ENCODE measurements at regions not wholly inside any gene's neighbourhood (a gene's known extent, or its start where the extent isn't known, plus 50 kb on each side); places are given as distances from the start of the nearest gene placed in this dataset.
A peak's percentile ranks its signal among the peaks of the same experiment; 100 is the strongest.
"Not testable (repeated sequence)": the region's sequence is repeated elsewhere in the genome, so short reads cannot be mapped to it uniquely, and the experiment has no call there.

DNA sequence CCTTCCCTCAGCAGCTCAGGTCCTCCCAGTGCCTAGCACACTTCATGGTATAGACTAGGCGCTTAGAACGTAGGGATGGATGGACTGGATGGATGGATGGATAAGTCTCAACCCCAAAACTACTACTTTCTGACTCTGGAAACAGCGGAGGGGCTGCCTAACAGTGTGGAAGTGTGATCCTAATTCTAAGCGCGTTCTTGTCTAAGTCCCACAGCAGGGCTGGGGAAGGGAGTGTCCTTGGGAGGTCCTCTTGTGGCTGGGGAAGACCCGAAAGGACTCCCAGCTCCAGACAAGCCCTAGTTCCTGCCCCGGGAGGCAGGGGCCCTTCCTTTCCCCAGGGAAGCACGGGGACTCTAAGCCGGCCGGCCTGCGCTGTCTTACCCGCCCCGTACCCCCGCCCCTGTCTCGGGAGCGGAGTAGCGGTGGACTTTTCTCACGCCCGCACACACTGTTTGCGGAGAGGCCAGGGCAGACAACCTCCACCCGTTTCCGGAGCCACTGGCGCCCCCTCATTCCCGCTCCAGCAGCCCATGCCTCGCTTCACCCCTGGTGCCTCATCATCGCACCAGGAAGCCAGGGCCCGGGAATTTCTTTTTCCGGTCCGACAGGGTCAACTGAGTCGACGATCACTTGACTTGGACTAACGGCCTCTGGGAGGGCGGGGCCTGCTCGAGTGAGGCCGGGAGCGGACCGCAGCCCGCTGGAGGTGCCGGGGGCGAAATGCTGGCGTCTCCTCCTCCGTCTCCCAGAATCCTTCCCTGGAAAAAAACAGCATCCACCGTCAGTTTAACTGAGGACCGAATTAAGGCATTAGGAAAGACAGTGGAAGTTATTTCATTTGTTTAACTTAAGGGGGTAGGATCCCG, 133.3 kb downstream of the TBC1D2B start:
- DNase-seq (ENCODE audit: low spot score): peak; percentile 64

DNA sequence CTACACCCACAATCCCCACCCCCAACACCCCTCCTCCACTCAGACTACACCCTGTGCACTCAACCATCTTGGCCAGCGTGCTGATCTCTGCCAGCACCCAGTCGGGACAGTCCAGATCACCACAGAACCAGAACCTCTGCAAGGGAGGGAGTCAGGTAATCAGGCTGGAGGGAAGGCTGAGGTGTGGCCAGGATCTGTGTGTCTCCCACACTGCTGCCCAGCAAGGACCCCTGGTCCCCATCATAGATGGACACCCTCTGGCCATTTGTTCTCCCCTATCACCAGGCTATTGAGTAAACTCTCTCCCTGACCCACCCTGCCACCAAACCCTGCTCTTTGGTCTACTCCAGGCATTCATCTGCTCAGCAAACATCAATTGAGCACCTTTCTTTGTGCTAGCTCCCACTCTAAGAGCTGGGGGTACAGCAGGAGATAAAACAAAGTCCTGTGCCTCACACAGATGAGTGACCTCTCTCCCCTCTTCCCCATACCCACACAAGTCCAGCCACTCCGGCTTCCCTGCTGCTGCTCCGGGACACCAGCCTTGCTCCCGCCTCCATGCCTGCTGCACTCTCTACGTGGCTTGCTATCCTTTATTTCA, 134.8 kb downstream of the TBC1D2B start:
- no peak for DNase-seq (ENCODE audit: low spot score)

DNA sequence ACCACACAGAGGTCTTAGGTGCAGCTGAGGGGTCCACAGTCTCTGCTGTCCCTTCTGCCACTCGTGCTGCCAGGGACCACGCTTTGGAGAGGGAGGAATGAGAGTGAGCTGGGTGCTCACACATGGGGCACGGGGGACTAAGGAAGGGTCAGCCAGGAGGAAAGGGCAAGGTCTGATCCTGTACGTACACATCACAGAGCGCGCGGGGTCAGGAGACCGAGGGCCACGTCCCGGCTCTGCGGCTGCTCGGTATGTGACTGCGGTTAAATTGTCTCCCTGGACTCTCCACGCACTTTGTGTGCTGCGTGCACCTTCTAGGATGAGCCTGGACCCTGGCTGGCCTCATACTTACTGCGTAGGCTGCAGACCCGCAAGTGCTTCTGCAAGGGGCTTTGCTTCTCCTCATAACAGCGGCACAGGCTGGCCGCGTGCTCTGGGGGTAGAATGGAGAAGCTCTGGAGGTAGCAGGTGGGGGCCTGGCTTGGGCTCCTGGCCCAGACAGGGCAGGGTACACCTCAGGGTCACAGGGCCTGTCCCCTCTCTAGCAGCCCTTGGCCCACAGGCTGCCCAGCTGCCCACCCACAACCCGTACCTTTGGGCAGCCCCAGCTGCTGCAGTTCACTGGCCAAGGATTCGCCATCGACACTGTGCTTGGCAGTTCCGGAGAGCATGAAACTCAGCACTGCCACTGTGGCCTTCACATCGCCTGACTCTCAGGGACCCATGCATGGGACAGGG, 136.3 kb downstream of the TBC1D2B start:
- DNase-seq (ENCODE audit: low spot score): not testable (repeated sequence)

DNA sequence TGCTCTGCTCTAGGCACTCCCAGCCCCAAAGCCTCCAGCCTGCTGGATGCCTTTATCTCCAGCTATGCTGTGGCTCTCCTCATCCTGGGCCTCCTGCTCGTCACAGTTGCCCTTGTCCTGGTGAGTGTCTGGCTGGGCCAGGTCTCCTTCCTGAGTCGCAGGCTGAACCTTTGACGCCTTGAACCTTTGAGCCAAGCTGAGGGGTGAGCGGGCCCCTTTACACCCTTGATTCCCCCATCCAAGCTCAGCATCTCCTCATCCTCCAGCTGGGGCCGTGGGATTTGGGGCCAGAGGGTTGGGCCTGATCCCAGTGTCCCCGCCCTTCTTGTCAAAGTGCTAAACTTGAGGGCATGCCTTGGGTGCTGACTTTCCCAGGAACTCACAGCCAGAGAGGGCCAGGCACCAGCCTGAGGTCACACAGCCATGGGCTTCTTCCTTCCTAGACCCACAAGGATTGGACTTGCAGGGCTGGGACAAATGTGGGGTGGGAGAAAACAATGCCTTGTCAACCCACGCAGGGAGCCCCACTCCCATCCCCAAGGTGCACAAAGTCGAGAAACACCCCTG, 137.0 kb downstream of the TBC1D2B start:
- no peak for DNase-seq (ENCODE audit: low spot score)

DNA sequence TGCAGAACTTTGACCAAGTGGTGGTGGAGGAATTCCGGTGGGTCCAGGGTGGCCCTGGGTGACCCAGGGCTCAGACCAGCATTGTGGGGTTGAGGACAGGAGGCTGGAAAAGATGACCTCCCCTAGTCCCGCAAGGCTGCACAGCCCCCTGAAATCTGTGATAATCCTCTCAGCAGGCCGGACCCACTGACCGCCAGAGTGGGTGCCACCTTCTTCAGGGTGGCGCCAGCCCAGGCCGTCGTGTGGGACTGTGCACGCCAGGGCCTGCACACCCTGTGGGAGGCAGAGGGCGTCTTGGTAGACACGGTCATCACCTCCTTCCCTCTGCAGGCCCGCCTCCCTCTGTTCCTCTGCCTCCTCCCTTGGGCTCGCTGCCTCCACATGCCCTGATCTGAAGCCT, 137.7 kb downstream of the TBC1D2B start:
- no peak for DNase-seq (ENCODE audit: low spot score)

DNA sequence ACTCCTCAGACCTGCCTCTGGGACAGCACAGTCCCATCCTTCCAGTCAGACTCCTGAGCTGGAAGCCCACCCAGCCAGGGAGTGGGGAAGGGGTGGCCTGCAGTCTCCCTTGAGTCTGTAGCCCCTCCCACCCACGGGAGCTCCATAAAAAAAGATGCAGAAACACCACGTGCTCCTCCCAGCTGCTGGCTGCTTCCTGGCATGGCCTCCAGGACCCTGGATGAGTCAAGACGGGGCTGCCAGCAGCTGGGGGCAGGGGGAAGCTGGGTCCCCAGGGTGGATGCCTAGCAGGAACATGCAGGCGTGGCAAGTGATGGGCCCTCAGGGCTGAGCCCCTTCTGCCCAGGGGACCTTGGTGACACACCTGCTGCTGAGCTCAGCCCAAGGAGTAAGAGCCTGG, 138.5 kb downstream of the TBC1D2B start:
- DNase-seq (ENCODE audit: low spot score): not testable (repeated sequence)

DNA sequence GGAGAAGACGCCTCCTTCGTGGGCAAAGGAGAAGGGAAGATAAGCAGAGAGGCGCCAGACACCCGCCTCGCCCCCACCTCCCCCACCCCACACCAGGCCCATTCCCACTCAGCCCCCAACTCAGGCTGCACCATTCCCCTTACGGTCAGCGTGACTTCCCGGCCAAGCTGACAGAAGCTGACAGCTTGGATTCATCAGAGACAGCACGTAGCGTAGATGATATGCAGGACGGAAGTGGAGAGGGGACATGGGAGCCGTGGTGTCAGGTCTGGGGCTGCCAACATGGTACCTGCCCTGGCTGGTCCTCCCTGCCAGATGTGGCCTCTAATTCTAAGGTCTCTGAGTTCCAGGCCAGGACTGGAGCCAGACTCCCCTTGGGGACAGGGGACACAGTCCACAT, 139.0 kb downstream of the TBC1D2B start:
- DNase-seq (ENCODE audit: low spot score): not testable (repeated sequence)

DNA sequence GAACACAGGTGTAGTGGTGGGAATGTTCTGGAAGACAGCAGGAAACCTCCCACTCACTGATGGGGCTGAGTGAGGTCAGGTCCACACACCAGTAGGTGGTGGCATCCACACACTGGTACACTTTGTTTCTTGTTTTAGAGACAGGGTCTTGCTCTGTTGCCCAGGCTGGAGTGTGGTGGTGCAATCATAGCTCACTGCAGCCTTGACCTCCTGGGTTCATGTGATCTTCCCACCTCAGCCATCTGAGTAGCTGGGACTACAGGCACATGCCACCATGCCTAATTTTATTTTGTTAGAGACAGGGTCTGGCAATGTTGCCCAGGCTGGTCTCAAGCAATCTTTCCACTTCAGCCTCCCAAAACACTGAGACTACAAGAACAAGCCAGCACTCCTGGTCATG, 140.9 kb downstream of the TBC1D2B start:
- not testable (repeated sequence) for DNase-seq (ENCODE audit: low spot score)

DNA sequence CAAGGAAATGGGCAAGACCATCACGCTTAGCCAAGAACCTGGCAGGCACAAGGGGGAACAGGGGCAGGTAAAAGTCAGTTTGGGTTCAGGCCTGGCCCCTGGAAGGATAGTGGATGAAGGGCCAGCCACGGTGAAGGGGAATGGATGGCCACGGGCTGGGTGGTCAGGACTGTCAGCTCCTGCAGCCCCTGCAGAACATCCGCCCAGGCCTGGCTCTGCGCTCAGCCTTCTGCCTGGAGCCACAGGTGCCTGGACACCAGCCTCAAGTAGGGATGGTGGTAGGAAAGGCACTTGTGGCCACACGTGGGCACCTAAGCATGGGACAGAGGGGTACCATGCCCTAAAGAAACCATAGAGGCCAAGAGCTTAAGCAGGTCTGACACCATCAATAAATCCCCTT, 143.0 kb downstream of the TBC1D2B start:
- DNase-seq (ENCODE audit: low spot score): not testable (repeated sequence)

DNA sequence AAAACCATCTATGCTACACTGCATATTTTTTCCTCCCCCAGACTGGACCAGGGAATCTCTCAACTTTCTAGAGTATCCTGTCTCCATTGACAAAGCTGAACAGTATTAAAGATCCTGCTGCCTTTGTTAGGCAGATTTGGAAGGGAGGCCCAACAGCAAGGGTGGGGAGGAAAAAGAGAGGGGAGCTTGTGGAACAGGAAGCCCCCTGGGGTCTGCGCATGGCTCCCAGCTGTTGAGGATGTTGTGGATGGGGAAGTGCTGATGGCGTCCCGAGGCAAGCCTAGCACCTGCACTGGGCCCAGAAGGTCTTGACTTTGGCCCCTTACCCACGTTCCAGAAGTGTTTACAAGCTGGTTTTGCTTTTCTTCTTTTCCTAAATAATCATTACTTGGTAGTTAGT, 146.6 kb downstream of the TBC1D2B start:
- not testable (repeated sequence) for DNase-seq (ENCODE audit: low spot score)

DNA sequence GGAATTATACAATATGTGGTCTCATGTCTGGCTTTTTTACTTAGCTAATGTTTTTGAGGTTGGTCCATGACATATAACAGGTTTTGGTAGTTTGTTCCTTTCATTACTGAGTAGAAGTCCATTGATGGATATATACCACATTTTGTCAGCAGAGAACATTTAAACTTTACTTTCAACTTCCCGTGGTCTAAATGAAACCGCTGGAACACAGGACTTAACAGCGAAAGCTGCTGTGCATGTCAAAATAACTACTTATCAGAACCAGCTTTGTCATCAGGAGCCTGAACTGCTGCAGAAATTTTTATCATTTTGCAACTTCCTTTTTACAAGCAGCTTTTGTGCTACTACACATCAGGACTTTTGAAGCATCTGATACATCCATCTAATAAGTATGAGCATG, 147.0 kb downstream of the TBC1D2B start:
- DNase-seq (ENCODE audit: low spot score): not testable (repeated sequence)

DNA sequence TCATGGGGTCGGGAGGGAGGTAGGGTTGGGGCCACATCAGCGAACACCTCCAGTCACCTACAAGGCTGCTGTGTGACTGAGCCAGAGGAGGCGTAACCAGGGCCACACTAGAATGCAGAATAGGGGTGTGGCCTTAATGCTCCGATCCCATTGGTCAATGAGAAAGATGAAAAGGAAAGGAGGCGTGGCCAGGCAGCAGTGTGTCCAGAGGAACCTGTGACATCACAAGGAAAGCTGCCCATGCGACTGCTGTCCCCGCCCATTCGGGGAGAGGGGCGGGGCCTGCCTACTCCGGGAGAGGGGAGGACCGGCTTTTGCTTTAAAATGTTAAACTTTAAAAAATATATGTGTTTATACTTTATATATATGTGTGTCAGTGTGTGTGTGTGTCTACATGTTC, 150.7 kb downstream of the TBC1D2B start:
- DNase-seq (ENCODE audit: low spot score): peak; percentile 24

DNA sequence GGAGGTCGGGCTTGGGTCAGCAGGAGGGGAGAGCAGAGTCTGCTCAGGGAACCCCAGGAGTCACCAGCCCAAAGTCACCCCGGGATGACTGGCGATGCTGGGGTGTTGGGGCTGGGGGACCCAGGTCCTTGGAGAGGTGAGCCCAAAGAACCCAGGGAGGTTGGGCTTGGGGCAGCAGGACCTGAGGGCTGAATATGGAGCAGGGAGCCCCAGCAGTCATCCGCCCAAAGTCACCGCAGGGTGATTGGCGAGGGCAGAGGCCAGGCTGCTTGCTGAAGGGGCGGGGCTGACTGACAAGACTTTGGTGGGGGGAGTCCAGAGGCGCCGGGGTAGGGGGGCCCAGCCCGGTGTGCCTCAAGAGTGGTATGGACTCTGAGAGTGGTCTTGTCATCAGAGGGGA, 151.2 kb downstream of the TBC1D2B start:
- not testable (repeated sequence) for DNase-seq (ENCODE audit: low spot score)

DNA sequence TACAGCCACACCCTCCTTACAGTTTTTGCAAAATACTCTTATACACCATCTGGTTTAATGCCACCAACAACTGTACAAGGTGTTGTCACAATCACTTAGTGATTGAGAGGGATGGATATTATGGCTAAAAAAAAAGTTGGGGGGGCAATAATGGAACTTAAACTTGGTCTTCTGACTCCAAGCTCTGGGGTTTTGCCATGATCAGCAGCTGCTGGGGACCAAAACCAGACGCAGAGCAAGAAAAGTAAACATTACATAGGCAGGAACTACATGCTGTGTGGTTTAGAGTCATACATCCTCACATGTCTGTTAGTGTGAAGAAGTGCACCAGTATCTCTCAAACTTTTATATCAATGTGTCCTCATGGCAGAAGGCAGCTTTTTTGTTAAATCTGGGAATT, 152.4 kb downstream of the TBC1D2B start:
- not testable (repeated sequence) for DNase-seq (ENCODE audit: low spot score)

DNA sequence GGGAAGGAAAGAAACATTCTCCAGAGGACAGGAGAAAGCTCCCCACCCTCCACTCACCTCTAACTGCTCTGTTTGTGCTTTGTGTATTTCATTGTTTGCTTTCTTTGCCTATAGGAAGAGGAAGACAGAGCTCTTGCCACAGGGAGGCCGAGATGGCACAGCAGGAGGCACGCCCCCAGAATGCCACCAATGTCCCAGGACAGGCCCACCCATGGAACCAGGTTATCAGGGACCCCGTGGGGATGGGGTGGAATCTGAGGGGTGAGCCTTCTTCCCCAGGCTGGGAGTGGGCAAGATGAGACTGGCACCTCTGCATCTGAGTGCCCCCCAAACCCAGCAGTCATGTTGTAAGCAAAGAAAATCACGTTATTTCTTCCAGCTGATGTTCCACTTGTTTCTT, 155.8 kb downstream of the TBC1D2B start:
- no peak for DNase-seq (ENCODE audit: low spot score)

DNA sequence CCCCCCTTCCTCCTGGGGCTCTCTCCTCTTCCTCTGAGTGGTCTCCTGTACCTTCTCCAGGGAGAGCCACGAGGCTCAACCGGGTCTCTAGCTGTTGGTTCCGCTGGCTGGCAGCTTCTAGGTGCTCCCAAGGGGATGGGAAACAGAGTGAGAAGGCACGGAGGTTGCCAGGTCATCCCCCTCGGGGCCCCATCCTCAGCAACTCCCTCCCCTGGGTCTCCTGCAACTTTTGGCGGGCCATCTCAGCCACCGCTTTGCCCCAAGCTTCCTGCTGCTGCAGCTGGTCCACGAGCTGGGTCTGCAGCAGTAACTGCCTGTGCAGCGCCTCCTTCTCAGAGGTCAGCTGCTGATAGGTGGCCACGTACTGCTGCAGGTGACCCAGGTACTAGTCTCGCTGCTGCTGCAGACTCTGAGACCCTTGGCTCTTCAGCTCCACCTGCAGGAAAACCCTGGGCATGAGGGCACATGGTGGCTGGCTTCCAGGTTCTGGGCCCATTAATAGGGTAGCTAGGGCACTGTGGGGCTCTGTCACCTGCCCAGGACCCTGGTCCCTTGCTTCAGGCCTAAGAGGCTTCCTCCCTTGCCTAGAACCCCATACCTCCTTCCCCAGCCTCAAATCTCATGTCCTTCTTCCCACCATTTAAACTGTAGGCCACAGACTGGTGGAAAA, 160.4 kb downstream of the TBC1D2B start:
- DNase-seq (ENCODE audit: low spot score): not testable (repeated sequence)

DNA sequence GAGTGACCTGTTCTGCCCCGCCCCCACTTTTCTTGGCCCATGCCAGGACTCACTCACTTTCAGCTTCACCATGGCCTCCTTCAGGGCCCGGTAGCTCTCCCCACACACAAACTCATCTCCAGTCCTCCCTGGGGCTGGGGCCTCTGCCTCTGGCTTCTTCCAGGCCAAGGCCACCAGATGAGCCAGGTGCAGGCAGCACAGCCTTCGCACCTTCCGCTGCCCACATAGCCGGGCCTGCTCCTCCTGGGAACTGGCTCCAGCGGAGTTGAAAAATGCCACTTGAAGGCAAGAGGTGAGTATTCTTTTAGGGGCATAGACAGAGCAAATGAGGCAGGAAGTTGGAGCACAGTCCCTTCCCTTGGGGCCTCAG, 161.6 kb downstream of the TBC1D2B start:
- not testable (repeated sequence) for DNase-seq (ENCODE audit: low spot score)

DNA sequence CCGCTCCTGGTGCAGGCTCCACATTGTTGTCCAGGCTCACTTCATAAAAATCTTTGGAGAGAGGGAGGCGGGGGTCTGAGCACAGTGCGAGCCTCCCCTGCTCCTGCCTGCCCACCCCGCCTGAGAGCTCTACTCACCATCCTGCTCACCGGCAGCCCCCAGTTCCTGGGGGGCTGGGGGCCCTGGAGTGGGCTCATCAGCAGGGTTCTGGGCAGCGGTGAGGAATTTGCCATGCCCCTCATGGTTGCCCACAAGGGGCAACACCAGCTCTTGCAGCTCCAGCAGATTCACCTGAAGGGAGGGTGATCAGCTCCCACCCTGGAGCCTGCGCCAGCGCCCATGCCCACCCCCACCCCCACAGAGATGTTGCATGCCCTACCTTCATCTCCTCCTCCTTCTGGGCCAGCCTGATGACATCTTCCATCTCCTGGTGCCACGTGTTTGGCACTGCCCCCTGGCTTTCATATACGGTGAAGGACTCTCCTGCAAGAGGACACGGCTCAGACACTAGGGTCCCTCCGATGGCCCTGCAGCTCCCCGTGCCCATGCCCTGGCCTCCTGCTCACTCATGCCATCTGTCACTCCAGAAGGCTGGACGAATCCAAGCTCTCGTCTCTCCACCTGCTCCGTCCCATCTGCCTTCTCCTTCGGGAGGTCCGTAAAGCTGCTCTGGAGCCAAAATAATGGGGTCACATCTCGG, 162.1 kb downstream of the TBC1D2B start:
- DNase-seq (ENCODE audit: low spot score): no peak

DNA sequence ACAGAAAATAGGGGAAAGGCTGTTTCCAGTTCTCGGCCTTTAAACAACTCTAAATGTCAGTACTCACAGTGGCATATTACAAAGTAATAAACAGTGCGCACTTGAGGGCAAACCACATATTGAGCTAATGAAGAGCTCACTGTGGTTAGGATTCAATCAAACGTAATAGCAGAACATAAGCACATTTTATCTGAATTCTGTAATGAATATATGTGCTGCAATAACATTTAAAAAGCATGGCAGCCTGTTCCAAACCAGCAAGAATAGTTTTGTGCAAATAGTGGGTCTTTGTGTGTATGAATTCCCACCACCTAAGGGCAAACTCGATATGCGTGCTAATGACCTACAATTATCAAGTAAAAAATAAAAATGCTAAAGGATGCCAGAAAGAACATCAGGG, 163.0 kb downstream of the TBC1D2B start:
- not testable (repeated sequence) for DNase-seq (ENCODE audit: low spot score)

DNA sequence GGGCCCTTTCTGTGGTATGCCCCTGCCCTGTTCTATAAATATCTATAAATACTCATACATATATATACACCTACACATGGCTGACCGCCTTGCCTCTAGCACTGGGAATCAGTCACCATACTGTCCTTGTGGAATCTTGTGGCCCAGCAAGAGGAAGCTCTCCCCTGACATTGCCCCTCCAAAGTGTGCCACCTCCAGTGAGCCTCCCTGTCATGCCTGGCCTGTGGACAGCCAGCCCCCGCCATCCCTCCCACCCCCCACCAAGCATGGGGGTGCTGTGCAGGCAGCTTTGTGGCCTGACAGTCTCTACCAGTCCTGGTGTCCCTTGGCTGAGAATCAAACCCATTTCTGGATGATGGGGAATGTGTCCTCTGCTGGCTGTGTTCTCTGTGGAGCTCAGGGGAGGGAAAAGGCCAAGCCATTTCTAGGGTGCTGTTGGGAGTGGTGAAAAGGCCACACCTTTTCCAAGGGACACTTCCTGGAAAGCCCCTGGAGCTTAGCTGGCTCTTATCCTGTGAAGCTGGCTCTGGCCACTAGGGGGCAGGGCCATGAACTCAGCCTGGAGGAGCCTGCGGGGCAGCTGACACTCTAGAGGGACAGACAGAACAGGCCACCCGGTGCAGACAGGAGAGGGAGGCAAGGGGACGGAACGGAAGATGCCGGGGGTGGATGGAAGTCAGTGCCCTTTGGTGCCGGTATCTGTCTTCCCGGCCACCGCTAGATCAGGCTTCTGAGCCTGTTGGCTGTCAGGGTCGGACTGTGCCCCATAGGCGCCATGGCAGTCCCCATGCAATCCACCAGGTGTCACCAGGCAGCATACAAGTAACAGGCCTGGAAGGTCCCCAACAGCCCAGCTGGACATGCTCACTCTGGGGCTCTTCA, 167.2 kb downstream of the TBC1D2B start:
- peak; percentile 85 for DNase-seq (ENCODE audit: low spot score)
